GM18858 (cell line): ENCODE measurements at regions not wholly inside any gene's neighbourhood (a gene's known extent, or its start where the extent isn't known, plus 50 kb on each side); places are given as distances from the start of the nearest gene placed in this dataset.
"Not testable (repeated sequence)": the region's sequence is repeated elsewhere in the genome, so short reads cannot be mapped to it uniquely, and the experiment has no call there.

Experiments used
- ATAC-seq: cut with Tn5 transposase; IDR thresholded peaks from one replicate; pipeline ENCODE4 v1.9.1; 2021; ENCODE audit not compliant: unreplicated experiment

DNA sequence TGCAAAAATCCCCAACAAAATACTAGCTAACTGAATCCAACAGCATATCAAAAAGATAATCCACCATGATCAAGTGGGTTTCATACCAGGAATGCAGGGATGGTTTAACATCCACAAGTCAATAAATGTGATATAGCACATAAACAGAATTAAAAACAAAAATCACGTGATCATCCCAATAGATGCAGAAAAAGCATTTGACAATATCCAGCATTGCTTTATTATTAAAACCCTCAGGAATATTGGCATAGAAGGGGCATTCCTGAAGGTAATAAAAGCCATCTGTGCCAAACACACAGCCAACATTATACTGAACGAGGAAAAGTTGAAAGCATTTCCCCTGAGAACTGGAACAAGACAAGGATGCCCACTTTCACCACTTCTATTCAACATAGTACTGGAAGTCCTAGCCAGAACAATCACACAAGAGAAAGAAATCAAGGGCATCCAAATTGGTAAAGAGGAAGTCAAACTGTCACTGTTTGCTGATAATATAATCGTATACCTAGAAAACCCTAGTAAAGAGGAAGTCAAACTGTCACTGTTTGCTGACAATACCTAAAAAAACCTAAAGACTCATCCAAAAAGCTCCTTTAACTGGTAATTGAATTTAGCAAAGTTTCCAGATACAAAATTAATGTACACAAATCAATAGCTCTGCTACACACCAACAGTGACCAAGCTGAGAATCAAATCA, 109.8 kb downstream of the RNASET2 start:
- not testable (repeated sequence) for ATAC-seq

DNA sequence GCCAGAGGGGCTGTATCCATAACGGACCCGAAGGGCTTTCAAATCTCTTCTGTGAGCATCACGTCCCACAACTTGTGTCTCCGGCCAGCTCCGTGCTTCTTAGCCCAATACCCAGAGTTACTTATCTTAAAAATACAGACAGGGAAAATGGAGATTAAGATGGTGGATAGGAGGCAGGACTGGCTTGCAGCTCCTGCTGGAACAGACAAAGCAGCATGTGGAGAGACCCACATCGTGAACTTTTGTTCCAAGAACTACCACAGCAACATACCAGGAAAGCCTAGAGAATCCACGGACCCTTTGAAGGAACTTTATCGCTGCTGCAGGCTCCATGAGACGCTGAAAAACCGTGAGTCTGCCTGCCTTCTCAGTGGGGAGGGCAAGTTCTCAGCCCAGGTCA, 113.7 kb downstream of the RNASET2 start:
- no peak for ATAC-seq

DNA sequence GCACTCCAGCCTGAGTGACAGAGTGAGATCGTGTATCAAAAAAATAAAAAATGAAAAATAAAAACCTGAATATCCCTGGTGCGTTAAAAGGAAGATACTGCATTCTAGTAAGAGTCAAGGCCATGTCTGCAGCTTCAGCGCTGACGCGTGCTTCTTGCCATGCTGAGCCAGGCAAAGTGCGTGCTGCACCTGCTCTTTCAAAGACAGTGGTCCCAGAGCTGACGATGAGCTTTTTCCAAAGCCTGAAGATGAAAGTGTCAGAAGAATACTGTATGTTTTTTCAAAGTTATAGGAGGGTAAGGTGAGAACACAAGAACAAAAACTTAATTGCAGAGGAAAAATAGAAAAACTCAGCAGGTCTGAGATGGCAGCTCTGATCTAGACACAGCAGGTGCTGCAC, 115.1 kb downstream of the RNASET2 start:
- ATAC-seq, result no peak

DNA sequence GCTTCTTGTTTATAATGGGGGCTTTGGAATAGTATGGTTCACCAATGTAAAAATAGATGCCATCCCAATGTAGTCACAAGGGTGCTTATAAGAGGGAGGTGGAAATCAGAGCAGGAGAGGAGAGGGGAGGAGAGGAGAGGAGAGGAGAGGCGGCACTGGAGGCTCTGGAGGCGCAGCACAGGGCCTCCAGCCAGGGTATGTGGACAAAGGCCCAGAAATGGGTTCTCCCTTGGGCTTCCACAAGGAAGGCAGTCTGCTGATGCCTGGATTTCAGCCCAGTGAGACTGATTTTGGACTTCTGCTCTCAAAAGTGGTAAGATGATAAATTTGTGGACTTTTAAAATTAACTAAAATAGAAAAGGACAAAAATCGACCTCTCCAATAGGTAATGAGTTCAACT, 116.8 kb downstream of the RNASET2 start:
- no peak for ATAC-seq

DNA sequence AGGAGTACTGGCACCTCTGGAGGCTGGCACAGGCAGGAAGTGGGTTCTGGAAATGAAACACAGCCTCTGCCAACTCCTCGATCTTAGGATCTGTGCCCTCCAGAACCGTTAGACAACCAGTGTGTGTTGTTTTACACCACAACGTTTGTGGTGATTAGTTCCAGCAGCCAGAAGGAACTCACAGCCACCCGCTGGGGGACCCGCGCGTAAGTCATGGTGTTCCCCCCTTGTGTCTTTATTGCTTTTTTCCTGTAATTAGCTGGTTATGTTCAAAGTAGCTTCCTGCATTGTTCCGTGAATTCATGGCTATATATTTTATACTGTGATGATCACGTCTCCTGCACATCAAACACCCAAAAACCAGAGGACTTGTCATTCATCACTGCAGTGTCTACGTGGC, 117.4 kb downstream of the RNASET2 start:
- ATAC-seq, result no peak

DNA sequence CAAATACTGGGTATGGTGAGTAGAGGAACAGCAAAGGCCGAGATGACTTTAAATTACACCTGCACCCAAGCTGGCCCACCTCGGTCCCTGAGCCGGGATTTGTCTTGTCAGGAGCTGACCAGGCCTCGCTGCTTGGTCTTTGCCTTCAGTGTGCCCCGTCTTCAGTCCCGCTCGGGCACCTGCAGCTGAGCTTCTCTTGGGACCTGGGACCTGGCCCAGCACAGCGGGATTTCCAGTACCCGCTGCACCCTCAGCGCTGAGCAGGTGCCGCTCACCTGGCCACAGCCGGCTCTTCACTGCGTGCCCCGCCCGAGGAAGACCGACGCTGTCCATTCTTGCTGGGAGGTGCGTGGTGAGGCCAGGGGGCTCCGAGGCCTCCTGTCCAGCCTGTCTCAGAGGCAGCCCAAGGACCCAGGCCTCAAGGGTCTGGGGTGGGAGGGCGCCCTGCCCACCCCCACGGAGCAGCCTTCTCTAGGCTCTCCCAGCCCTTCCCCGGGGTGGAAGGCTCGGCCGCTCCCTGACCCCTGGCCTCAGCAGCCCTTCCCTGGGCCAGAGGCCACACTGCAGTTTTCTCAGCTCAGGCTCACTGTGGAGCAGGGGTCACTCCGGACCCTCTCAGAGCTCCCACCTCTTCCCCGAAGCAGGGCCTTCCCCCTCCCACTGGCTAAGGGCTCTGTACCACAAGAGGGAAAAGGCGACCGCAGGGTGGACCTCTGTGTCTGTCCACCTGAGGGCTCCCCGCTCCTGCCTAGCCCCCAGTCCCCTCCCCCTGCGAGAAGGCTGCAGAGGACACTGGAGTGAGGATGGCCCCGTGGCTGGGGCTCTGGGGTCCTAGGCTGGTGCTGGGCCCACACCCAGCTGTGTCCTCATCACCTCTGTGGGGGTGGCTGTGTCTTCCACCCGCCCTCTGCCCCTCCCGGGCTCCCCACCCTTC, 119.3 kb downstream of the RNASET2 start:
- ATAC-seq, result no peak

DNA sequence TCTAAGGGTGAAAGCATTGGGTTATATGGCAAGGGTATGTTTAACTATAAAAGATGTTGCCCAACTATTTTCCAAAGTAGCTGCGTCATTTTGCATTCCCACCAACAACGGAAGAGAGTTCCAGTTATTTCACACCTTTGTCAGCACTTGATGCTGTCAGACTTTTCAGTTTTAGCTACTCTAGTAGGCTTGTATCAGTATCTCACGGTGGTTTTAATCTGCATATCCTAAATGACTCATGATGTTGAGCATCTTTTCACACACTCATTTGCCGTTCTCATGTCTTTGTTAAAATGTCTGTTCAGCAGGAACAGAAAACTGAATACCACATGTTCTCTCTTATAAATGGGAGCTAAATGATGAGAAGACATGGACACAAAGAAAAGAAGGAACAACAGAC, 122.3 kb downstream of the RNASET2 start:
- no peak for ATAC-seq

DNA sequence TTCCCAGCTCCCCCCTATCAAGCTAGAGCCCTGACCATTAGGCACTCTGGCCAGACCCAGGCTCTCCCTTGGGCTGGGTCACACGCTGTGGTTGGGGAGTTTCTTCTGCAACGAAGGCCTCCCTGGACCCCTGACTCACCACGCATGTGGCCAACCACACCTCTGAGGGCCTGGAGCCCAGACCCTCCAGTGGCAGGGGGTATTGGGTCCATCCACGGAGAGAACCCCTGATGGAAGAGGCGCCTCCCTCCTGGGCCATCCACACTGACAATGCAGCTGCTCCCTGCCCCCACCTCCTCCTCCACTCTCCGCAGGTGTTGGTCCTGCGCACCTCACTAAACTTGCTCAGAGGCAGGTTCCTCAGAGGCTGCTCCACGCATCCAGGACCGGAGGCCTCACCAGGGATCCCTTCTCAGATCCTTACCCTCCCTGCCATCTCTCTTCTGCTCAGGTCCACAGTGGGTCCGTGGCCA, 125.4 kb downstream of the RNASET2 start:
- ATAC-seq, result no peak

DNA sequence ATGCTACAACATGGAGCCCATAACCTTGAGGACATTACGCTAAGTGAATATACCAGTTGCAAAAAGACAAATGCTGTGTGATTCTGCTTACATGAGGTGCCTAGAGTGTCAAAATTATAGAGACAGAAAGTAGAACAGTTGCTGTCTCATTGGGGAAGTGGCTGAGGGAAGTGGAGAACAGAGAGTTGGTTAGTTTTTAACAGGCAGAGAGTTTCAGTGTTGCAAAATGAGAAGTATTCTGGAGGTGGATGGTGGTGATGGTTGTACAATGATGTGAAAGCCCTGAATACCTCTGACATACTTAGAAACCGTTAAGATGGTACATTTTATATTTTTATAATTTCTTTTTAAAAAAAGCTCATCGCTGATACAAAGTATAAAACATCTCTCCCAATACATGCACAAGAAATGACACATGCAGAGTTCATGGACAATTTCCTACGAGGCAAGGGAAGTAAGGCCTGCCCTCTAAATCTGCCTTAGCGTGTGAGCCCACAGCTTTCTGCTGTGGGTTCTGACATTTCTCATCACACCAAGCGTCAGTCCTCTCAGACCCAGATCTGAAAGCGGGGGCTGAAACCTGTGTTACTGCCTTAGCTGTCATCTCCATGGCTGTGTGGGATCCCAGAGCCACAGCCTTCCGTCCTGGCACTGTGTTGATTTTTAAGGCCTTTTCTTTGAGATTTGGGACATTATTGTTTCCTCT, 126.0 kb downstream of the RNASET2 start:
- peak; percentile 94 for ATAC-seq

DNA sequence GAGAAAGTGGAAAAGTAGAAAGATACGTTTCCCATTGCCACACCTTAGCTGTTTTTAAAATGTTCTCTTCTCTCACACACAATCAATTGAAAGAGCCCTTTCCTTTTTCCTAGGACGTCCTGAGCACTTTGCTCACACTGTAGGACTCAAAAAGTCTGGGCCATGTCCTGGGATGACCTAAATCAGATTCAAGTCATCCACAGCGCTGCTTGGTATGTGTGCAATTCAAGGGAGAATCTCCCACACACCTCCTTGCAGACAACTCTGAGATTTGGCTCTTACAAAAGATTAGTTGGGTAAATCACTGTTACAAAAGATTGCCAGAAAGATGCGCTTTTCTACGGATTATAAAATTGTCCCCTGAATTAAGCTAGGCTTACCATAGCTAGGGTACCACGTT, 130.1 kb downstream of the RNASET2 start:
- no peak for ATAC-seq

DNA sequence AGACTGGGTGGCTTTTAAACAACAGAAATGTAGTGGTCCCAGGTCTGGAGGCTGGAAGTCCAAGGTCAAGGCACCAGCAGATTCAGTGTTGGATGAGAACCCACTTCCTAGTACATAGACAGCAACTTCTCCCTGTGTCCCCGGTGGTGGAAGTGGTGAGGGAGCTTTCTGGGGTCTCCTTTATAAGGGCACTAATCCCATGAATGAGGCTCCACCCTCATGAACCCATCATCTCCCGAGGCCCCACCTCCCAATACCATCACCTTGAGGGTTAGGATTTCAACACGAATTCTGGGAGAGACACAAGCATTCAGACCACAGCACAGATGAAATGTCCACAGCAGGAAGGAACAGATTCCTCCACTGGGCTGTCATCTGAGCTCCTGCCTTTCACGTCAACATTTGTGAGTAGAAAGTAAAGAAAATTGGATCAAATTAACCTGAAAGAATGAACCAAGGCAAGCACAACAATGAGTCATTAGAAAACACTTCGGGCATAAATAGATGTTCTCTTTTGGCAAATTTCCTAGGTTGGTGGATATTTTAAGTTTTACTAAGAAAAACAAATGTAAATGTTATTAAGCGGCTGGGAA, 130.7 kb downstream of the RNASET2 start:
- ATAC-seq, result no peak

DNA sequence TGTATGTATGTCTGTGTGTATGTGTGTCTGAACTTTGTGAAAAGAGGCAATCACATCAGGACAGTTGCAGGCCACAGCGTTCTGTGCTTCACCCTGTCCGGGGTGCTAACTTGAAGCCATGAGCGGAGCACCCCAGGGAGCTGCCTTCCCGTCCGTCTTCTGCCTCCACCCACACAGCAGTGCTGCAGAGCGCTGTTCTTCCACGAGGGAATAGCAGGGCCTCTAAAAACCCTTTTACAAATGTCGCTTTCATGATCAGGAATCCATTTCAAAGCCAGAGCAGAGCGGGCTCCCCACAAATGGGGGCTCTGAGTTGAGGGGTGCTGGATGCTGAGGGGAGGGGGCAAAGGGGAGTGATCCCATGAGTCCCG, 131.5 kb downstream of the RNASET2 start:
- no peak for ATAC-seq

DNA sequence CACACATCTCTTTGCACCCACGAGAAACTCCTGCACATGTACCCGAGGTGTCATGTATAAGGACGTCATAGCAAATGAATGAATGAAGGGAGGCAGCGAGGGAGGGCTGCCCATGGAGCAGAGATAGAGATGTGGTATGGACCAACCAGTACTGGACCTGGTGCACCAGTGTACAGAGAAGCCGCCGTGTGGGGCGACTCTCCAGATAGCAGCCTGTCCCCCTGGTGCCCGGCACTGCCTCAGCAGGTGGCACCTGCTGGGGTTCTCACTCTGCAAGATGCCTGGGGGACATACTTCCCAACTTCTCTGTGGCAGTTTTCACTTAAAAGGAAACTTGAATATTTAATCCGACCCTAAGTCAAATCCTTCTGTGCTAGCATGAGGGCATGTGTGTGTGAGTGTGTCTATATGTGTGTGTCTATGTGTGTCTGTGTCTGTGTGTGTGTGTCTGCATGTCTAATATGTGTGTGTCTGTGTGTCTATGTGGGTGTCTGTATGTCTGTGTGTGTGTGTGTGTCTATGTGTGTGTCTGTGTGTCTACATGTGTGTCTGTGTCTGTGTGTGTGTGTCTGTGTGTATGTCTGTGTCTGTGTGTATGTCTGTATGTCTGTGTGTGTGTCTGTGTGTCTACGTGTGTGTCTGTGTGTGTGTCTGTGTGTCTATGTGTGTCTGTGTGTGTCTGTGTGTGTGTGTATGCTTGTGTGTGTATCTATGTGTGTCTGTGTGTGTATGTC, 132.0 kb downstream of the RNASET2 start:
- no peak for ATAC-seq

DNA sequence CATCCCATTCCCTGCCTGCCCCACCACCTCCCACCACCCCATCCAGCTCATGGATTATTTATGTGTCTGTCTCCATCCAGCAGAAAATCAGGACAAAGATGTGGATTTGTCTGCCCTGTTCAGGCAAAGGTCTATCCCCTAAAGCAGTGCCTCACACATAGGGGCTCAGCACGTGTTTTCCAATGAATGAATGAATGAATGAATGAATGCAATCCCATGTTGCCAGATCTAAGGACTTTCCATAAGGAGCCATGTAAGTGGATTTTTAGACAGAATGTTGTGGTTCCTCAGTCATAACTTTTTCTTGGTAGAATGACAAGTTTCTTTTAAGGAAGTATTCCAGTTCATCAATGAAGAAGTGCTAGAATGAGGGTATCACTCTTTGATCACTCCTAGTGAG, 133.7 kb downstream of the RNASET2 start:
- ATAC-seq, result no peak

DNA sequence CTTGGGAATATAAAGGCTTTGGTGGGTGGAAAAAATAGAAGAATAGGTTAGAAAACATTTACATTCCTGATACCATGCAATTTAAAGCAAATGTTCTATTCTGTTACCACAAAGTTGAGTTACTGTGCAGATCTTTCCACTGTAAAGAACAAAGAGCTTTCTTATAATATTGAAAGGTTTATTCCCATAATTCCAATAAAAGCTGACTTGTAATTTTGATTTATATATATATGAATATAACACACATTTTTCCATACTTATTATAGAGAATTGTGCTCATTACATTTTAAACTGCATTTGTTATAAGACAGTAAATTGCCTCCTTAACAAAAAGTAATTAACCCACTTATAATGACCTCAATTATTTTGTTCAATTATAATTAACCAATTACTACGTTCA, 135.9 kb downstream of the RNASET2 start:
- no peak for ATAC-seq

DNA sequence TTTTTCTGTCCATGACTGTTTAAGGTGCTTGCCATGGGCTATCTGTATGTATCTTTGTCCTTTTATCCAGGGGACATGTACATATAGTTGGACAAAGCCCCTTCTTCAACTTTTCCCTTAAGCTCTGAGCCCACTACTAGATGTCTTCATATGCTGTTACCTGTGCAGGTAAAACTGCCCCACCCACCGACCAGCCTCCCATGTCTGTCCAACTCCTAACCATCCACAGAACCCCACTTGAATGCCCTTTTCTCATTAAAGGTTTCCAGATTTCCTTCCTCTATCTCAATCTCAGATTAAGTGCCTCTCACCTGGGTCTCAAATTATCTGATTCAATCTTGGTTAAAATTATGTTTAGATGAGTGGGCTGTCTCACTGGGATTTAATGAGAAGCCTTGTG, 136.3 kb downstream of the RNASET2 start:
- ATAC-seq, result no peak

DNA sequence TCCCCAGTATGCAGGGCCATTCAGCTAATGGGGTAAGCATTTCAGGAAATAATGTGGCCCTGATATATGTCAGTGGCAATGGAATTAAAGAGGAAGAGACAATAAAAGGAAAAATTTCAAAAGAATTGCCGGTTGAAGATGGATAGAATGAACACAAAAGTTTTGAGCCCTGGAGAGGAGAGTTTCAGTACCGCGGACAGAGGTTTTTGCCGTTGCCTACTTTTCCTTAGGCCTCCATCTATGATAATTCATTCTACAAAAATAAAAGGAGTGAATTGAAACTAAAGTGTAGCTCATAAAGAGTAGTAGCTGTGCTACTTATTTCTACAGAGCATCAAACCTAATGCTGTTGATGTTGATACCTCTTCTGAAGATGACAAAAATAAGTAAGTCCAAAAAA, 140.7 kb downstream of the RNASET2 start:
- no peak for ATAC-seq

DNA sequence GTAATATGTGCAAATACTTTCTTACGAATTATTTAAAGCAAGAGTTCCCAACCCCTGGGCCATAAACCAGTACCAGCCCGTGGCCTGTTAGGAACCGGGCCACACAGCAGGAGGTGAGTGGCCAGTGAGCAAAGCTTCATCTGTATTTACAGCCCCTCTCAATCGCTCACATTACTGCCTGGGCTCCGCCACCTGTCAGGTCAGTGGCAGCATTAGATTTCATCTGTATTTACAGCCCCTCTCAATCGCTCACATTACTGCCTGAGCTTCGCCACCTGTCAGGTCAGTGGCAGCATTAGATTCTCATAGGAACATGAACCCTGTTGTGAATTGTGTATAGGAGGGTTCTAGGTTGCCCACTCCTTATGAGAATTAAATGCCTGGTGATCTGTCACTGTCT, 142.0 kb downstream of the RNASET2 start:
- no peak for ATAC-seq

DNA sequence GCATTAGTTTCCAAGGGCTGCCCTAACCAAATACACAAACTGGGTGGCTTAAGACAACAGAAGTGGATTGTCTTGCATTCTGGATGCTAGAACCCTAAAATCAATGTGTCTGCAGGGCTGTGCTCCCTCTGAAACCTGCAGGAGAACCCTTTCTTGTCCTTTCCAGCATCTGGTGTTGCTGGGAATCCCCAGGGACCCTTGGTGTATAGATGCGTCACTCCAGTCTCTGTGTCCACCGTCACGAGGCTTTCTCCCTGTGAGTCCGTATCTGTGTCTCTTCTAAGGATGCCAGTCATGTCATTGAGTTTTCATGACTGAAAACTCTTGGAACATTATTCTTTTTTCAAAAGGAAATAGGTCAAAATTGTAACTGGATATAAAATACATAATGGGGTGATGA, 142.9 kb downstream of the RNASET2 start:
- ATAC-seq, result no peak

DNA sequence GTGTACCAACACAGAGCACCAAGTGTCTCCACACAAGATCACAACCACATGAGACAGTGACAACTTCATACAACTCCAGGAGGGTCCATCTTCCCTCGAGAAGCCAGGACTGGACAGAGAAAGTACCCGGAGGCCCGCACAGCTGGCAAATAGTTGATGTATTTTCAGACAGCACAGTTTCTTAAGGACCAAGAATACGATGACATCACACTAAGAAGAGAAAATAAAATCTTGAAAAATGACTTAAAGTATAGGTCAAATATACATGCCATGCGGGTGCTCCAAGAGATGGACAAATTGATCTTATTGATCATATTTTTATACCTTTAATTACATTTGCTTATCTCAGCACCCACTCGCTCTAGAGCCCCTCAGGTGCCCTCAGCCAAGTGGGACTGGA, 145.5 kb downstream of the RNASET2 start:
- no peak for ATAC-seq

DNA sequence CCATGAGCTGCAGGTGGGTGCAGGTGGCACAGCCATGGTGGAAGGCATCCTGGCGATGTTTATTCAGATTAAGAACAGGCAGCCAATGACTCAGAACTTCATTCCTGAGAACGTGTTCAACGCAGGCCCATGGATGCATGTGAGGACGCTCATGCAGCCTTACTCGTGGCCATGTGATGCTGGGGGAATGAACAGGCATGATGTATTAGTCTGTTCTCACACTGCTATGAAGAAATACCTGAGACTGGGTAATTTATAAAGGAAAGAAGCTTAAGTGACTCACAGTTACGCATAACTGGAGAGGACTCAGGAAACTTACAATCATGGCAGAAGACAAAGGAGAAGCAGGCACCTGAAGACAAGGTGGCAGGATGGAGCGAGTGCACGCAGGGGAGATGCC, 146.6 kb downstream of the RNASET2 start:
- no peak for ATAC-seq
